Upper lobe of right lung (tissue), 1 donor: ENCODE measurements at regions not wholly inside any gene's neighbourhood (a gene's known extent, or its start where the extent isn't known, plus 50 kb on each side); places are given as distances from the start of the nearest gene placed in this dataset.

Experiments
- ATAC-seq: fragments of 200-7000 bp; cut with Tn5 transposase; one replicate; pipeline ENCODE4 v1.9.1; 2020; ENCODE audit warnings: mild to moderate bottlenecking, moderate library complexity
- DNase-seq: peaks from one replicate; pipeline ENCODE4 v3.0.0-alpha.2; 2020
- H3K27ac ChIP-seq: fragments of 200-600 bp; one replicate; pipeline ENCODE4 v1.8.0; 2022
- H3K27me3 ChIP-seq: fragments of 200-600 bp; one replicate; pipeline ENCODE4 v1.8.0; 2022; ENCODE audit warnings: mild to moderate bottlenecking
- H3K36me3 ChIP-seq: fragments of 200-600 bp; one replicate; pipeline ENCODE4 v1.8.0; 2022
- H3K4me1 ChIP-seq: fragments of 200-600 bp; one replicate; pipeline ENCODE4 v1.8.0; 2022
- H3K4me3 ChIP-seq: fragments of 200-600 bp; one replicate; pipeline ENCODE4 v1.8.0; 2022; ENCODE audit warnings: mild to moderate bottlenecking
- H3K9me3 ChIP-seq: fragments of 200-600 bp; one replicate; pipeline ENCODE4 v1.8.0; 2022
- CTCF ChIP-seq: fragments of 200-600 bp; IDR thresholded peaks from one replicate; pipeline ENCODE4 v1.8.0; 2022; ENCODE audit warnings: antibody characterized with exemption
- intact Hi-C: fragments of 100-400 bp; cut with DNase I; formaldehyde crosslinking; loops from one replicate; pipeline ENCODE4 v1.11.0; 2022
- donor health status: DM: no; HTN: yes; CAD: no; lungs with severe emphysema.

- Histone ChIP-seq H3K4me3 (no peak overlapping the region), H3K4me1 (peaks cover 10% of the 10 kb centered on the region), H3K36me3 (no peaks in the 10 kb centered on the region), H3K27me3 (no peaks in the 10 kb centered on the region), H3K9me3 (no peaks in the 10 kb centered on the region), H3K27ac (peak overlapping the region; percentile 21)
- no peak for TF ChIP-seq CTCF
- no peak for ATAC-seq
- DNase-seq = no peak
- intact Hi-C loops = no loop called here
Observed at GRCh38 chr5:68420476-68421344, 205.2 kb downstream of the PIK3R1 start.

DNA sequence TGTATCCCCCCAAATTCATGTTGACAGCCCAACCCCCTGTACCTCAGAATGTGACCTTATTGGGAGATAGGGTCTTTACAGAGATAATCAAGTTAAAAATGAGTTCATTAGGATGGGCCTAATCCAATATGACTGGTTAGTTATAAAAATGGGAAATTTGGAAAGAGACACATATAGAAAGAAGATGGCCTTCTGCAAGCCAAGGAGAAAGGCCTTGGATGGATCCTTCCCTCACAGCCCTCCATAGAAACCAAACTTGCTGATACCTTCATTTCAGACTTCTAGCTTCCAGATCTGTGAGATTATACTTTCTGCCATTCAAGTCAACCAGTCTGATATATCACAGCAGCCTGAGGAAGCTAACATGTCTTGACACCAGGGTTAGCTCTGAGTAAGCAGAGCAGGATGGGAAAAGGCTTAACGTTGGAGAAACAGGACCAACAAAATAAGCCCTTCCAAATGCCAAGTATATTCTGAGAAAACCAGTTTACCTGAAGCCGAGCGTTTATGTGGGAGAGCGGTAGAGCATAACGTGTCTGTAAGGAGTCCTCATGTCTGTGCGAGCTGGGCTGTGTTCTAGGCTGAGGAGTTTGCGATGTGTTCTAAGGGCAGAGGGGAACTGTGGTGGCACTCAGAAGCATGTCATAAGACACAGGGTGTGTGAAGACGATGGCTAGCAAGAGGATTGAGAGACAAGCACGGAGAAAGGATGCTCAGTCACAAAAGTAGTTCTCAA lies 206.1 kb downstream of the PIK3R1 start:
- no peak overlapping the region for H3K4me3 ChIP-seq
- ATAC-seq (no peak), DNase-seq (no peak)
- no peaks in the 10 kb centered on the region for H3K36me3 ChIP-seq
- peaks cover 10% of the 10 kb centered on the region for H3K4me1 ChIP-seq
- H3K9me3 ChIP-seq = no peaks in the 10 kb centered on the region
- no peaks in the 10 kb centered on the region for H3K27me3 ChIP-seq
- no peak overlapping the region for H3K27ac ChIP-seq
- intact Hi-C loops = no loop called here
- no peak for TF ChIP-seq CTCF

DNA sequence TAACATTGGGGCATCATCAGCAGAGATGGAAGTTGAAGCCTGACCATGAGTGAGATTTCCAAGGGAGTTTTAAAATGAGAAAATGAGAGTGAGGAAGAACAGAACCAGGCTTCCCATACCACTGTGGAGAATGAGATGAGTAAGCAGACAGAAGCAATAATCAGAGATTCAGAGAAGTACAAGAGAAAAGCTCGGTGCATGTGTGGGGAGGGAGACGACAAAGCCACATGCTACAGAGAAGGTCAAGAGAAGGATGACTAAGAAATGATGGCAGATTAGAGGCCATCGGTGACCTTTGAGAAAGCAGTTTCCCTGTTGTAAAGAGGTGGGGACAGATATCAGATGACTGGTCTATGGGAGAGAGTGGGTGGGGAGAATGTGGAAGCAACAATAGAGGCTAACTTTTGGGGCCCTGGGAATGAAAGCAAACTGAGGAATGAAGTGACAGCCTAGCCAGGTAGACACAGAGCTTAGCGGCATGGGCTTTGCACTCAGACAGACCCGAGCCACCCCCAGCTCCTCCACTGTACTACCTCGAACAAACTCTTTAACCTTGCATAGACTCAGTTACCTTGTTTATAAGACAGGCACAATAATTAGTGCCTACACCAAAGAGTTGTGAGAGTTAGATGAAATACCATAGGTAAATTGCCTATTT lies 207.7 kb downstream of the PIK3R1 start:
- DNase-seq (no peak), ATAC-seq (peak; percentile 70)
- H3K36me3 ChIP-seq = no peaks in the 10 kb centered on the region
- no peak overlapping the region for H3K4me3 ChIP-seq
- H3K4me1 ChIP-seq = peaks cover 10% of the 10 kb centered on the region
- H3K27ac ChIP-seq = no peak overlapping the region
- H3K27me3 ChIP-seq = no peaks in the 10 kb centered on the region
- intact Hi-C loops = no loop called here
- no peaks in the 10 kb centered on the region for H3K9me3 ChIP-seq
- TF ChIP-seq CTCF = no peak

DNA sequence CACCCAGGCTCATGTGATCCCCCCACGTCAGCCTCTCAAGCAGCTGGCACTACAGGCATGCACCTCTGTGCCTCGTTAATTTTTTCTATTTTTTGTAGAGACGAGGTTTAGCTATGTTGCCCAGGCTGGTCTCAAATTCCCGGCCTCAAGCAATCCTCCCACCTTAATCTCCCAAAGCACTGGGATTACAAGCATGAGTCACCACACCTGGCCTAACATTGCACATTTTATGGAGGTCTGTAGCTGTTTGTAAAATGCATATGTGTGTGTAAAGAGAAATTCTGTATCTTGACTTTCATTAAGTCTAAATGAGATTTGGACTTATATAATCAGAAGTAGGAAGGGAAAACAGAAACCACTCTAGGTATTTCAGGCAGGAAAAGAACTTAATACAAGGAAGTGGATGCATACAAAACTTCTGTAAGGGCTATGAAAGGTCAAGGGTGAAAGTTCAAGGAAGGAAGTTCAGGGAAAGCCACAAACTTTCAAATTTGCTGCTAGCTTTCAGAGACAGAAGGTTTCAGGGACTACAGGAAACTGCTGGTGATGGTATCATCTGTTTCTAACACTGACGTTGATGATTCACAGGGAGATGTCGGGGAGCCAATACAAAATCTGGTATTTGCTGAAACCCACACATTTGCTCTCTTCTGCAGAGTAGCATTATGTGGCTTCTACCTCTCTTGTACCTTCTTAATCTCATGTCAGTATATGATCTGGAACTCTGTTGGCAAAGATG lies 209.4 kb downstream of the PIK3R1 start:
- no peaks in the 10 kb centered on the region for H3K9me3 ChIP-seq
- DNase-seq (no peak), ATAC-seq (peak; percentile 49)
- H3K36me3 ChIP-seq = no peaks in the 10 kb centered on the region
- H3K27ac ChIP-seq = no peak overlapping the region
- no peak for TF ChIP-seq CTCF
- H3K4me3 ChIP-seq = no peak overlapping the region
- intact Hi-C loops = no loop called here
- no peaks in the 10 kb centered on the region for H3K27me3 ChIP-seq
- H3K4me1 ChIP-seq = peaks cover 4% of the 10 kb centered on the region

DNA sequence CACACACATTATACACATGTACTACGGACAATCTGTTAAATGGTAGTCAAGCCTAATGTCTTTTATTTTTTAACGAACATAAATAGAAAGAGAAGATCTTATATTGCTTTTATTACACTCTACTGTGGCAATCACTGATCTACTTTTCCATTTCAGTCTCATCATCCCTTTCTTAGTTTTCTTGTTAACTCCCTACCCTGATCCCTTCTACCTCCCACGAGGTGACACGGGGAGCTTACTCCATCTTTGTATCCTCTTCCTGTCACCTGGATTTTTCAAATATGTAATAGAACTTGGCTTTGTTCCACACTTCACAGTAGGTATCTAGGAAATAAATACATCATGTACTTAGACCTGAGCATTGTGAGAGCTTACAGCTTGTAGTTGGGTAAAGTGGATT lies 211.0 kb downstream of the PIK3R1 start:
- H3K4me1 ChIP-seq = no peaks in the 10 kb centered on the region
- H3K9me3 ChIP-seq = no peaks in the 10 kb centered on the region
- intact Hi-C loops = no loop called here
- TF ChIP-seq CTCF = no peak
- H3K4me3 ChIP-seq = no peak overlapping the region
- no peaks in the 10 kb centered on the region for H3K27me3 ChIP-seq
- ATAC-seq (no peak), DNase-seq (no peak)
- H3K27ac ChIP-seq = no peak overlapping the region
- H3K36me3 ChIP-seq = no peaks in the 10 kb centered on the region
